A549 (cell line): ENCODE measurements at regions not wholly inside any gene's neighbourhood (a gene's known extent, or its start where the extent isn't known, plus 50 kb on each side); places are given as distances from the start of the nearest gene placed in this dataset.

Experiments
- ATAC-seq, 2 experiments: fragments of 200-7000 bp in 1 of 2; fragments of >200 bp in 1 of 2; cut with Nextera tagmentation in 1 of 2; cut with Tn5 transposase in 1 of 2; 3 replicates each; pipeline versions ENCODE4 v1.8.0 to v1.9.1; 2018 to 2020; ENCODE audit warnings: mild to moderate bottlenecking in 1 of 2, moderate library complexity in 1 of 2
- CTCF ChIA-PET: fragments of 300-600 bp; sonication (Branson Sonifier 250); formaldehyde crosslinking; extraction: SDS; loops from one replicate; lab custom pipeline; 2021; ENCODE audit warnings: antibody characterized with exemption, inconsistent platforms; lab: Yijun Ruan, JAX
- POLR2A ChIA-PET: fragments of 350-600 bp; formaldehyde crosslinking; extraction: SDS; loops from one replicate; lab custom pipeline; 2021; ENCODE audit warnings: antibody characterized with exemption, inconsistent platforms; lab: Yijun Ruan, JAX
- DNase-seq, 2 experiments: peaks; one replicate each; pipeline versions ENCODE4 v3.0.0 to v3.0.0-alpha.2; 2011 to 2016; ENCODE audit warnings: low read depth in 1 of 2, low spot score in 1 of 2
- FAIRE-seq: peaks from 2 replicates; lab custom pipeline; 2011; peaks lifted over from hg19 to GRCh38; lab: Jason Lieb, UNC
- H3K27ac ChIP-seq, 2 experiments: fragments of >200 bp; sonication (Bioruptor Twin); formaldehyde crosslinking; 3 replicates each; pipeline ENCODE4 v1.5.1; 2016 to 2017
- H3K4me1 ChIP-seq: fragments of >200 bp; sonication (Bioruptor Twin); formaldehyde crosslinking; 3 replicates; pipeline ENCODE4 v1.6.1; 2016
- H3K4me2 ChIP-seq: fragments of >200 bp; sonication (Bioruptor Twin); formaldehyde crosslinking; 3 replicates; pipeline ENCODE4 v1.6.1; 2016
- H3K4me3 ChIP-seq: fragments of >200 bp; sonication (Bioruptor Twin); formaldehyde crosslinking; 3 replicates; pipeline ENCODE4 v1.5.1; 2016
- H3K9me3 ChIP-seq: fragments of >200 bp; sonication (Bioruptor Twin); formaldehyde crosslinking; 3 replicates; pipeline ENCODE4 v1.6.1; 2016
- BHLHE40 ChIP-seq: IDR thresholded peaks from 2 replicates; pipeline ENCODE4 v1.6.1; 2012; ENCODE audit warnings: low read depth, low read length, inconsistent platforms
- CBX2 ChIP-seq: fragments of 200-600 bp; sonication (generic); IDR thresholded peaks from 2 replicates; pipeline ENCODE4 v1.6.1; 2016; ENCODE audit warnings: low read depth, mild to moderate bottlenecking, borderline replicate concordance
- CBX8 ChIP-seq: fragments of 200-600 bp; sonication (generic); IDR thresholded peaks from 2 replicates; pipeline ENCODE4 v1.6.1; 2016
- CEBPB ChIP-seq, 2 experiments: fragments of >200 bp in 1 of 2; sonication (Bioruptor Twin) in 1 of 2; formaldehyde crosslinking in 1 of 2; IDR thresholded peaks; 2 replicates each; pipeline ENCODE4 v1.6.1; 2012 to 2016
- CHD4 ChIP-seq: fragments of 200-600 bp; sonication (generic); IDR thresholded peaks from 2 replicates; pipeline ENCODE4 v1.6.1; 2016; ENCODE audit warnings: antibody characterized with exemption, mild to moderate bottlenecking, borderline replicate concordance
- EHMT2 ChIP-seq: fragments of 200-600 bp; sonication (generic); IDR thresholded peaks from 2 replicates; pipeline ENCODE4 v1.6.1; 2016; ENCODE audit warnings: antibody characterized with exemption, low read depth, mild to moderate bottlenecking, moderate library complexity
- ELK1 ChIP-seq: fragments of 150-350 bp; IDR thresholded peaks from 2 replicates; pipeline ENCODE4 v1.6.1; 2014; ENCODE audit warnings: low read depth, mild to moderate bottlenecking, low read length
- EP300 ChIP-seq, 2 experiments: fragments of >200 bp; sonication (Bioruptor Twin); formaldehyde crosslinking; IDR thresholded peaks; 2 replicates in 1 of 2; 3 replicates in 1 of 2; pipeline ENCODE4 v1.6.1; 2016 to 2017
- ESRRA ChIP-seq: fragments of 150-350 bp; IDR thresholded peaks from 2 replicates; pipeline ENCODE4 v1.6.1; 2014; ENCODE audit warnings: mild to moderate bottlenecking, low read length, borderline replicate concordance
- HDAC2 ChIP-seq: fragments of 200-600 bp; sonication (generic); IDR thresholded peaks from 2 replicates; pipeline ENCODE4 v1.6.1; 2016
- HEYL ChIP-seq: fragments of 250-450 bp; sonication (Bioruptor Pico); IDR thresholded peaks from 2 replicates; pipeline ENCODE4 v1.8.0; 2021; ENCODE audit warnings: mild to moderate bottlenecking, moderate library complexity
- HOXA7 ChIP-seq: fragments of 250-450 bp; sonication (Bioruptor Pico); IDR thresholded peaks from 2 replicates; pipeline ENCODE4 v1.5.0; 2020; ENCODE audit warnings: mild to moderate bottlenecking, moderate library complexity
- HOXB13 ChIP-seq: fragments of 250-450 bp; sonication (Bioruptor Pico); IDR thresholded peaks from 2 replicates; pipeline ENCODE4 v1.5.0; 2020; ENCODE audit warnings: low read depth, mild to moderate bottlenecking, moderate library complexity
- HOXB5 ChIP-seq: fragments of 250-450 bp; sonication (Bioruptor Pico); IDR thresholded peaks from 2 replicates; pipeline ENCODE4 v1.5.0; 2020; ENCODE audit warnings: mild to moderate bottlenecking, moderate library complexity
- JUNB ChIP-seq: fragments of >200 bp; sonication (Bioruptor Twin); formaldehyde crosslinking; IDR thresholded peaks from 2 replicates; pipeline ENCODE4 v1.6.1; 2016
- KDM1A ChIP-seq: fragments of 200-600 bp; sonication (generic); IDR thresholded peaks from 2 replicates; pipeline ENCODE4 v1.6.1; 2016; ENCODE audit warnings: low read depth, mild to moderate bottlenecking
- KDM5A ChIP-seq: fragments of 200-600 bp; sonication (generic); IDR thresholded peaks from 2 replicates; pipeline ENCODE4 v1.6.1; 2016; ENCODE audit warnings: antibody characterized with exemption, mild to moderate bottlenecking
- NFE2L2 ChIP-seq: fragments of 150-350 bp; conservative IDR thresholded peaks from 2 replicates; pipeline ENCODE4 v1.6.1; 2014; ENCODE audit warnings: low read length
- NPAS2 ChIP-seq: fragments of 250-450 bp; sonication (Bioruptor Pico); IDR thresholded peaks from 2 replicates; pipeline ENCODE4 v1.8.0; 2022; ENCODE audit warnings: mild to moderate bottlenecking, moderate library complexity, borderline replicate concordance
- NR3C1 ChIP-seq: fragments of >200 bp; sonication (Bioruptor Twin); formaldehyde crosslinking; IDR thresholded peaks from 3 replicates; pipeline ENCODE4 v1.6.1; 2017
- POLR2A ChIP-seq: IDR thresholded peaks from 2 replicates; pipeline ENCODE4 v1.6.1; 2012; ENCODE audit warnings: mild to moderate bottlenecking, low read length
- POLR2AphosphoS2 ChIP-seq: conservative IDR thresholded peaks from 2 replicates; pipeline ENCODE4 v1.6.1; 2012; ENCODE audit warnings: low read length, improper control_type of control experiment, inconsistent platforms
- REST ChIP-seq: fragments of 200-600 bp; sonication (generic); IDR thresholded peaks from 2 replicates; pipeline ENCODE4 v1.6.1; 2016; ENCODE audit warnings: antibody characterized with exemption, mild to moderate bottlenecking, moderate library complexity
- RFX5 ChIP-seq: fragments of 450-650 bp; IDR thresholded peaks from 2 replicates; pipeline ENCODE4 v1.7.1; 2014; ENCODE audit warnings: antibody characterized with exemption, mild to moderate bottlenecking, moderate library complexity
- SMC3 ChIP-seq: fragments of >200 bp; sonication (Bioruptor Twin); formaldehyde crosslinking; IDR thresholded peaks from 3 replicates; pipeline ENCODE4 v1.6.1; 2018; ENCODE audit warnings: inconsistent platforms
- SREBF2 ChIP-seq: fragments of 450-650 bp; IDR thresholded peaks from 2 replicates; pipeline ENCODE4 v1.6.1; 2014; ENCODE audit warnings: mild to moderate bottlenecking, moderate library complexity
- USF2 ChIP-seq: fragments of 450-650 bp; IDR thresholded peaks from 2 replicates; pipeline ENCODE4 v1.6.1; 2014; ENCODE audit warnings: antibody characterized with exemption
- ZC3H11A ChIP-seq: fragments of 450-650 bp; IDR thresholded peaks from 2 replicates; pipeline ENCODE4 v1.6.1; 2014; ENCODE audit warnings: antibody characterized with exemption, mild to moderate bottlenecking
- ZFP36 ChIP-seq: fragments of 450-650 bp; IDR thresholded peaks from 2 replicates; pipeline ENCODE4 v1.6.1; 2014; ENCODE audit warnings: borderline replicate concordance; ENCODE audit not compliant: partially characterized antibody
- ZSCAN20 ChIP-seq: fragments of 250-450 bp; sonication (Bioruptor Pico); IDR thresholded peaks from 2 replicates; pipeline ENCODE4 v1.8.0; 2022; ENCODE audit warnings: mild to moderate bottlenecking, moderate library complexity
- WGBS: methylation state at CpG from one replicate; pipeline ENCODE4 v1.1.6; 2017; ENCODE audit errors: missing lambda C conversion rate; 5-methylcytosine and 5-hydroxymethylcytosine counted together

GRCh38 chr2:188819792-188820191 lies 154.4 kb upstream of the COL3A1 start (continued):
- no peak for TF ChIP-seq ELK1

GRCh38 chr2:188820576-188820975 lies 153.6 kb upstream of the COL3A1 start:
- Histone ChIP-seq H3K27ac (no peak overlapping the region), H3K4me3 (no peak overlapping the region), H3K9me3 (peaks cover 4% of the 10 kb centered on the region; the same call in 1 of the 3 replicates), H3K4me2 (no peak overlapping the region), H3K4me1 (no peaks in the 10 kb centered on the region)
- ChIA-PET CTCF (no interaction called here), POLR2A (no interaction called here)
- no peak for DNase-seq
- 85% methylated on average over 2 of the region's 2 CpGs for WGBS
- TF ChIP-seq HOXB5 (CRISPR knock-in tag) (no peak), KDM1A (no peak), HOXA7 (CRISPR knock-in tag) (no peak), HOXB13 (CRISPR knock-in tag) (no peak), CHD4 (no peak), ZSCAN20 (CRISPR knock-in tag) (no peak), NFE2L2 (no peak), ZFP36 (no peak), NR3C1 (no peak)
- no peak for ATAC-seq
- FAIRE-seq: no peak

- Histone ChIP-seq H3K4me3 (no peak overlapping the region), H3K27ac (no peak overlapping the region), H3K9me3 (peaks cover 4% of the 10 kb centered on the region; the same call in 1 of the 3 replicates), H3K4me2 (no peak overlapping the region), H3K4me1 (no peaks in the 10 kb centered on the region)
- CTCF ChIA-PET: no interaction called here
- POLR2A ChIA-PET: no interaction called here
- no peak for TF ChIP-seq HDAC2
- TF ChIP-seq CBX8: no peak
- TF ChIP-seq ZSCAN20 (CRISPR knock-in tag): no peak
- no peak for TF ChIP-seq NPAS2 (CRISPR knock-in tag)
- TF ChIP-seq KDM5A: no peak
- no peak for TF ChIP-seq EP300 (IDR thresholded peaks at IDR 0.05)
- TF ChIP-seq HEYL: no peak
- TF ChIP-seq HOXB13 (CRISPR knock-in tag): no peak
- no peak for TF ChIP-seq SREBF2
- no peak for TF ChIP-seq USF2
- no peak for TF ChIP-seq BHLHE40
- no peak for TF ChIP-seq RFX5
- no peak for TF ChIP-seq HOXA7 (CRISPR knock-in tag)
- no peak for TF ChIP-seq CEBPB (IDR thresholded peaks at IDR 0.05)
- TF ChIP-seq POLR2A: no peak
- no peak for TF ChIP-seq JUNB
- ATAC-seq (no peak), DNase-seq (no peak), FAIRE-seq (no peak)
- 28% methylated on average over 2 of the region's 2 CpGs for WGBS
Observed at GRCh38 chr2:188824125-188824524, 150.0 kb upstream of the COL3A1 start.

- Histone ChIP-seq H3K4me2 (no peak overlapping the region), H3K4me1 (no peaks in the 10 kb centered on the region), H3K27ac (no peak overlapping the region), H3K9me3 (peaks cover 9% of the 10 kb centered on the region), H3K4me3 (no peak overlapping the region)
- ChIA-PET POLR2A (no interaction called here), CTCF (no interaction called here)
- FAIRE-seq (no peak), ATAC-seq (no peak), DNase-seq (no peak)
- TF ChIP-seq CBX2: no peak
- TF ChIP-seq KDM5A: no peak
- no peak for TF ChIP-seq BHLHE40
- TF ChIP-seq ESRRA: no peak
- no peak for TF ChIP-seq HDAC2
- no peak for TF ChIP-seq HOXB5 (CRISPR knock-in tag)
- TF ChIP-seq RFX5: no peak
- TF ChIP-seq POLR2AphosphoS2: no peak
- TF ChIP-seq REST: no peak
- TF ChIP-seq USF2: no peak
- TF ChIP-seq EHMT2: no peak
- no peak for TF ChIP-seq SMC3
- TF ChIP-seq ZC3H11A: no peak
Observed at GRCh38 chr2:188833331-188833730, 140.8 kb upstream of the COL3A1 start.
